Lung (tissue), 11 donors: ENCODE measurements at regions not wholly inside any gene's neighbourhood (a gene's known extent, or its start where the extent isn't known, plus 50 kb on each side); places are given as distances from the start of the nearest gene placed in this dataset.

Experiments used
- ATAC-seq: fragments of 200-7000 bp; cut with Tn5 transposase; one replicate; pipeline ENCODE4 v1.9.1; 2020; ENCODE audit warnings: moderate number of reproducible peaks; ENCODE audit not compliant: insufficient read depth, low FRiP score
- DNase-seq, 3 donors: peaks; one replicate each; pipeline ENCODE4 v3.0.0-alpha.2; 2013 to 2017
- H3K27ac ChIP-seq, 2 donors: one replicate each; pipeline ENCODE4 v1.5.1; 2013; ENCODE audit warnings: mild to moderate bottlenecking in 2 of 2, moderate library complexity in 2 of 2, control low read depth in 1 of 2, inconsistent platforms in 1 of 2, low read depth in 1 of 2, low read length in 1 of 2
- H3K27me3 ChIP-seq, 3 donors: one replicate each; pipeline ENCODE4 v1.5.1; 2013; ENCODE audit warnings: low read length in 2 of 3; ENCODE audit not compliant: control insufficient read depth in 3 of 3, insufficient read depth in 3 of 3
- H3K36me3 ChIP-seq, 4 donors: one replicate each; pipeline ENCODE4 v1.5.1; 2013; ENCODE audit warnings: low read length in 4 of 4, mild to moderate bottlenecking in 1 of 4, moderate library complexity in 1 of 4; ENCODE audit not compliant: control insufficient read depth in 4 of 4, insufficient read depth in 4 of 4
- H3K4me1 ChIP-seq, 5 donors: one replicate each; pipeline ENCODE4 v1.5.1; 2013; ENCODE audit warnings: low read length in 5 of 5, mild to moderate bottlenecking in 2 of 5, moderate library complexity in 1 of 5; ENCODE audit not compliant: control insufficient read depth in 5 of 5, insufficient read depth in 5 of 5
- H3K4me3 ChIP-seq: one replicate; pipeline ENCODE4 v1.5.1; 2013; ENCODE audit warnings: mild to moderate bottlenecking, control low read depth, moderate library complexity
- H3K9ac ChIP-seq, 2 donors: one replicate each; pipeline ENCODE4 v1.5.1; 2013; ENCODE audit warnings: low read length in 2 of 2, control low read depth in 1 of 2; ENCODE audit not compliant: insufficient read depth in 1 of 2
- H3K9me3 ChIP-seq, 4 donors: one replicate each; pipeline ENCODE4 v1.5.1; 2013; ENCODE audit warnings: low read length in 3 of 4, mild to moderate bottlenecking in 1 of 4, moderate library complexity in 1 of 4; ENCODE audit not compliant: control insufficient read depth in 4 of 4, insufficient read depth in 3 of 4
- WGBS, 2 donors: extraction: QIAGEN DNeasy Blood & Tissue Kit; methylation state at CpG; one replicate each; pipeline ENCODE4 v1.1.7; 2013; 5-methylcytosine and 5-hydroxymethylcytosine counted together
- TF ChIP-seq, protein P1 (sequence below): IDR thresholded peaks from 2 replicates; pipeline ENCODE4 v1.5.1; 2012; ENCODE audit warnings: mild to moderate bottlenecking; ENCODE audit errors: control extremely low read depth, extremely low read depth
- donor health status: control.
- donor health status: control.
- donor health status: Bipolar disorder and iron deficiency.
- donor health status: healthy.
- donor health status: DM: yes; HTN: yes; CAD: no.

- Histone ChIP-seq H3K4me3 (no peak overlapping the region), H3K9me3 (no peaks in the 10 kb centered on the region), H3K9ac (no peak overlapping the region), H3K27ac (no peak overlapping the region), H3K27me3 (no peaks in the 10 kb centered on the region), H3K4me1 (no peaks in the 10 kb centered on the region), H3K36me3 (no peaks in the 10 kb centered on the region)
- DNase-seq (no peak), ATAC-seq (peak; percentile 44)
- WGBS, 2 donors = 20 to 33% methylated on average over 5 of the region's 5 CpGs
- TF ChIP-seq, protein P1, sequence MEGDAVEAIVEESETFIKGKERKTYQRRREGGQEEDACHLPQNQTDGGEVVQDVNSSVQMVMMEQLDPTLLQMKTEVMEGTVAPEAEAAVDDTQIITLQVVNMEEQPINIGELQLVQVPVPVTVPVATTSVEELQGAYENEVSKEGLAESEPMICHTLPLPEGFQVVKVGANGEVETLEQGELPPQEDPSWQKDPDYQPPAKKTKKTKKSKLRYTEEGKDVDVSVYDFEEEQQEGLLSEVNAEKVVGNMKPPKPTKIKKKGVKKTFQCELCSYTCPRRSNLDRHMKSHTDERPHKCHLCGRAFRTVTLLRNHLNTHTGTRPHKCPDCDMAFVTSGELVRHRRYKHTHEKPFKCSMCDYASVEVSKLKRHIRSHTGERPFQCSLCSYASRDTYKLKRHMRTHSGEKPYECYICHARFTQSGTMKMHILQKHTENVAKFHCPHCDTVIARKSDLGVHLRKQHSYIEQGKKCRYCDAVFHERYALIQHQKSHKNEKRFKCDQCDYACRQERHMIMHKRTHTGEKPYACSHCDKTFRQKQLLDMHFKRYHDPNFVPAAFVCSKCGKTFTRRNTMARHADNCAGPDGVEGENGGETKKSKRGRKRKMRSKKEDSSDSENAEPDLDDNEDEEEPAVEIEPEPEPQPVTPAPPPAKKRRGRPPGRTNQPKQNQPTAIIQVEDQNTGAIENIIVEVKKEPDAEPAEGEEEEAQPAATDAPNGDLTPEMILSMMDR = no peak
Measured at GRCh38 chr13:70622796-70623195, 514.5 kb upstream of the KLHL1 start.

GRCh38 chr13:70619936-70620335, 511.7 kb upstream of the KLHL1 start:
- Histone ChIP-seq H3K4me1 (no peaks in the 10 kb centered on the region), H3K27ac (no peak overlapping the region), H3K9ac (no peak overlapping the region), H3K9me3 (no peaks in the 10 kb centered on the region), H3K4me3 (no peak overlapping the region), H3K36me3 (no peaks in the 10 kb centered on the region), H3K27me3 (no peaks in the 10 kb centered on the region)
- TF ChIP-seq, protein P1 = no peak
- no peak for DNase-seq
- ATAC-seq = no peak
- 79 to 89% methylated on average over 2 of the region's 2 CpGs for WGBS, 2 donors

DNA sequence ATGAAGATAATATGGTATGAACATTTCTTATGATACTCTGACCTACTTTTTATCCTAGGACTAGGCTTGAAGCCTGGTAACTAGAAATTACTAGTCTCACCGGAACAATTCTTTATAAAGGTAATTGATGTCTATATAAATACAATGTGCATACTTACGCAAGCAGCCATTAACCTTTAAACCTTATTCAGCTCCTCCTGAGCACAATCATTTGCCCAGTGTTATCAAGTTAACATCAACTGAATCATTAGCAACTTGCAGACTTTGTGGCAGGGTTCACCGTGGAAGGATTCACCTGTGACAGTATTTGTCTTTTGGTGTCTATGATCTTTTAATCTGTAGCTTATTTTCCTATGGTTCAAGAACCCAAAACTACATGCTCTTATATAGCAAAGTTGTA, 508.6 kb upstream of the KLHL1 start:
- no peak overlapping the region for H3K9ac ChIP-seq
- no peaks in the 10 kb centered on the region for H3K9me3 ChIP-seq
- H3K4me1 ChIP-seq = no peaks in the 10 kb centered on the region
- TF ChIP-seq, protein P1 = no peak
- no peak overlapping the region for H3K27ac ChIP-seq
- 74 to 85% methylated on average over 3 of the region's 3 CpGs for WGBS, 2 donors
- DNase-seq = no peak
- no peaks in the 10 kb centered on the region for H3K27me3 ChIP-seq
- ATAC-seq = no peak
- no peaks in the 10 kb centered on the region for H3K36me3 ChIP-seq
- no peak overlapping the region for H3K4me3 ChIP-seq

DNA sequence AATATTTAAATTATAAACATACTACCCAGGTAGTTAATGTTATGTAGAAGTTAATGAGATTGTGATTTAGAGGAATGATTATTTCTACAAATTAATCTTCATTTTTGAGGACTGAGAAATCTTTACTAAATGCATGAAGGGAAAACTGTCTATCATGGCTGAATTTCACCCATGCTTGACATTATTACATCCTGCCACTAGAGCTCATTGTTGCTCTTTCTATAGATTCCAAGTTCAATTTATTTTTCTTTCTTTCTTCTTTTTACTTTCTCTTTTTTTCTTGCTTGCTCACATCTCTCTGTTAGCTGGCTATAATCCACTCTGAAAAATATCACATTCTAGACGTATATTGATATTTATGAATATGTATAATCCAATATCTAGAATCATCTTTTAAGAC, 505.0 kb upstream of the KLHL1 start:
- Histone ChIP-seq H3K27ac (no peak overlapping the region), H3K9ac (no peak overlapping the region), H3K4me3 (no peak overlapping the region), H3K36me3 (no peaks in the 10 kb centered on the region), H3K9me3 (no peaks in the 10 kb centered on the region), H3K27me3 (no peaks in the 10 kb centered on the region), H3K4me1 (no peaks in the 10 kb centered on the region)
- DNase-seq (peak in 2 of 3 donors; percentile 20), ATAC-seq (no peak)
- TF ChIP-seq, protein P1 = no peak
- WGBS, 2 donors = 80 to 81% methylated on average over 1 of the region's 1 CpG
